ELF-1 (cell line): ENCODE measurements at regions not wholly inside any gene's neighbourhood (a gene's known extent, or its start where the extent isn't known, plus 50 kb on each side); places are given as distances from the start of the nearest gene placed in this dataset.
A peak's percentile ranks its signal among the peaks of the same experiment; 100 is the strongest.
"Not testable (repeated sequence)": the region's sequence is repeated elsewhere in the genome, so short reads cannot be mapped to it uniquely, and the experiment has no call there.

Experiments
- DNase-seq: peaks from one replicate; pipeline ENCODE4 v3.0.0-alpha.2; 2016; ENCODE audit warnings: low read depth, low spot score

DNA sequence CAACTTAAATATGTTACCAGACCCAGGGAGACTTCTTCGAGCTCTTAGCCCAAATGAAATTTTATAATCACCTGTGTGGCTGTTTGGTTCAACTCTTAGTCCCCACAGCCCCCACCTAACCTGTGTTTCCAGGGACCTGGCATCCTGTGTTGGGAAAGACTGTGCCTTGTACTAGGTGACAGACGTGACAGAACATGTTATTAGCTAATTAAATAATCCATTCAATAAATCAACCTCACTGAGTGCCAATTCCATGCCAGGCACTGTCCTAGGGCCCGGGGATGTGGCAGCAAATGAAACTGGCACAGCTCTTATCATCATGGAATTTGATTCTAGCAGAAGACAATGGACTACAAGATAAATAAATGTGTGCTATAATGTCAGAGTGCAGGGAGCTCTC lies 431.9 kb downstream of the MIAT start:
- no peak for DNase-seq

DNA sequence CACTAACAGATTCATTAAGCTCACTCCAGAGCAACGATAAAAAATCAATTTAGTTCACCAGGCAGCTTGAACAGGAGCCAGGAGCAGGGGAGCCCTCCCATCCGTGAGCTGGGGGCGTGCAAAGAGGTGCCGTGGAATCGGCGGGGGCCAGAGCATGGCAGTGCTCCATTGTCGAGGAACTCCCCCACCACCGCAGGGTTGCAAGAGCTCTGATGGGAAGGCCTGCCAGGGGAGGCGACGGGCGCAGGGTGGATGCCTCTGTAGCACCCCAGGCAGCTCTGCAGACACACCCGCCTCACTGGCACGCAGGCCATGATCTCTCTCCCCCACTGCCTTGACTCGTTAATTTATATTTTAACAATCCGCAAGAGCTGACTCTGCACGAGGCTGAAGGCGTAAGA lies 433.2 kb downstream of the MIAT start:
- DNase-seq = no peak

- DNase-seq = no peak
These were observed 436.0 kb downstream of the MIAT start for GRCh38 chr22:27093422-27093821.

- DNase-seq = no peak
These were observed 437.4 kb downstream of the MIAT start for GRCh38 chr22:27094633-27095308.

DNA sequence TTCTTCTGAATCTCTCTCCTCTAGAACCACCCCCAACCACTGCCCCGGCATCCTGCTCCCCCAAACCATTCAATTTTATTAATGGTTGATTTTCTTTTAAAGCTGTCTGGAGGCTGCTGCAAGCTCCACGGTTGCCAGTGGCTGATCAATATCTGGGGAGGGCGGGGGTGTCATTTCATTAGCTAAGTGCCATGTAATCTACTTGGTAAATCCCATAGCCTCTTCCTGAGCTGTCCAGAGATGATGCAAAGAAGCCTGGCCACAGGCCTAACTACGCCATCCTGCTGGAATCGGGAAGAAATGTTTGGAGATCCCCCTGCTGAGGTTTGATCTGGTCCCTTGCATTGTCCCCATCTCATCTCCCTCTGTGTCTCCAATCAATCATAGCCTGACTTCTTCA lies 440.1 kb downstream of the MIAT start:
- DNase-seq = no peak

DNA sequence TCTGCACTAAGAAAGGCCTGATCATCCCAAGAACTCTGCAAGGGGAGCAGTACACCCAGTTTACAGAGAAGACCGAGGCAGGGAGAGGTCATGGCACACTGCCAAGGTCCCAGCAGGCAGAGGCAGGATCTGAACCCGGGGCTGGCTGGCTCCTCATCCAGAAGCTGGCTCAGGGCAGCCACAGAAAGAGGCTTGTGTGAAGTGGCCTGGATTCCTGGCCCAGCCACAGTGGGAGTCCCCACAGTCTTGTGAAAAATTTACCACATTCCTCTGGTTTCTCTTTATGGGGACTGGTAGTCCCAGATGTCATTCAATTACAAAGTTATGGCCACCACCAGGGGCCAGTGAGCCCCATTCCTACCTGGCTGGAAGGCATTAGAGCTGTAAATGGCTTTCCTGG lies 440.5 kb downstream of the MIAT start:
- no peak for DNase-seq

DNA sequence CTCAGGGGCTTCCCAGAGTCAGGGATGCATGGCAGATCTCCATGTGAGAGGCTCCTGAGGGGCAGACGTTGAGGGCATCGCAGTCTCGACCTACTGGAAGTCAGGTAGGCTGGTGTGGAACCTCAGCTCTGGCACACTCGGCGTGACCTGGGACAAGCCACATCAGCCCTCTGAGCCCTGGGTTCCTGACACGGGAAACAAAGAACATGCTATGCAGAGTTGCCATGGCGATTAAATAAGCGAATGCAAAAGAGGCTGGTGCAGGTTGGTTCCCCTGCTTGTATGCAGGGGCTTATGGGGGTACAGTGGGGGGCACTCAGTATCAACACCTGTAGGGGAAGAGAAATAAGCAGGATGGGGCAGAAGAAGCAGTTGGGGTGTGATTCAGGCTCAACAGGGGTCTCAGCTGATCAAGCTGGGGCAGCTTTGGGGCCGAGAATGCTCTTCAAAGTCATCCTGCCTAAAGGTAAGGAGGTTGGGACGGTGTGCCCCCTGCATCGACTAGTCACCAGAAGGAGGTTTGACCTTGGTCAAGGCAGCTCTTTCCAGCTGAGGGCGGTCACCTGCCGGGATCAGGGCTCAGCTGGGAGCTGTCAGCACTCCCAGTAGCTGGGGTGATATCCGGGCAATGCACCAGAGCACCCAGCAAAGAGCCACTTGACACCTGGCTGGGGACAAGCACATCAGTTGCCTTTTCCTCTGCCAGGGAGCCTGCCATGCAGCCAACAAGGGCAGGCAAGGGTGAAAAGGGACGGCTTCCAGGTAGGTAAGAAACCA lies 442.7 kb downstream of the MIAT start:
- DNase-seq = no peak

GRCh38 chr22:27100789-27101188 lies 443.4 kb downstream of the MIAT start:
- peak; percentile 78 for DNase-seq

DNA sequence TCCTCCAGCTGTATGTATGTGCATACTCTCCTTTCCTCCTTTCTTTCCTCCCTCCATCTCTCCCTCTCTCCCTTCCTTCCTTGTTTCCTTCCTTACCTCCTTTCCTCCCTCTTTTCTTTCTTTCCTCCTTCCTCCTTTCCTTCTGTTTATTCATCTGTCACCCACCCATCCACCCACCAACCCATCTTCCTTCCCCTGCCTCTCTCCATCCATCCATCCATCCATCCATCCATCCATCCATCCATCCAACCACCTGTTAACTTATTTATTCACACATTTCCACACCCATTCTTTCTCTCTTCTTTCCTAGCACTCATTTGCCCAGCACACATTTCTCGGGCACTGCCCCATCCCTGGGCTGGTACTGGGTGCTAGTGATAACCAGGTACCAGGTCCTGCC lies 443.9 kb downstream of the MIAT start:
- DNase-seq = no peak

GRCh38 chr22:27104449-27104848 lies 447.1 kb downstream of the MIAT start:
- DNase-seq = no peak

DNA sequence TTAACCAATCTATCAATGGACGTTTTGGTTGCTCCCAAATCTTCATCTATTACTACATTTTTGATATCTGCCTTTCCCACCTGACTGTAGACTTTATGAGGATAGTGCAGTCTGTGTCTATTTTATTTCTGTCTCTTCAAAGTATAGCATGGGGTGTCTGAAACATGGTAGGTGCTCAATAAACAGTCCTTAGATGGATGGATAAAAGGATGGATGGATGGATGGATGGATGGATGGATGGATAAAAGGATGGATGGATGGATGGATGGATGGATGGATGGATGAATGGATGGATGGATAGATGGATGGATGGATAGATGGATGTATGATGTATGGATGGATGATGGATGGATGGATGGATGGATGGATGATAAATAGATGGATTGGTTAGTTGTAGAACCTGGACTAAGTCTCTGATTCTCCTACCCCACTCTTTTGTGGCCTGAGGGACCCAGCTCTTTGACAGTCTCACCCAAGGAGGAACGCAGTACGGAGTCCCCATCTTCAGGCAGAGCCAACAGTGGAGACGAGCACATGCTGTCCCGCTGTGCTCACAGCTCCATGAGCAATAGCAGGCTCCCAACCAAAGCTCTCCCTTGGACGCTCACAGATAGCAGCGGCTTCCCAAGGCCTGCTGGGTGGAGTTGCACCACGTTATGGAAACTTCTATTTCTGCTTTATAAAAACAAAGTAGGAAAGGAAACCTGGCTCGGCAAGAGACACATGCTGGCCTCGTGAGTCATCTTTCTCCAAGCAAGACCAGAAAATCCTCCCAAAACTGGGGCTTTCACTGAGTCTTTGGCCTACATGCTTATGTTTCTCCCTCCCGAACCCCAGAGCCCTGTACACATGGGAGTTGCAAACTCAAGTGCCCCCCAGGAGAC lies 448.0 kb downstream of the MIAT start:
- no peak for DNase-seq

DNA sequence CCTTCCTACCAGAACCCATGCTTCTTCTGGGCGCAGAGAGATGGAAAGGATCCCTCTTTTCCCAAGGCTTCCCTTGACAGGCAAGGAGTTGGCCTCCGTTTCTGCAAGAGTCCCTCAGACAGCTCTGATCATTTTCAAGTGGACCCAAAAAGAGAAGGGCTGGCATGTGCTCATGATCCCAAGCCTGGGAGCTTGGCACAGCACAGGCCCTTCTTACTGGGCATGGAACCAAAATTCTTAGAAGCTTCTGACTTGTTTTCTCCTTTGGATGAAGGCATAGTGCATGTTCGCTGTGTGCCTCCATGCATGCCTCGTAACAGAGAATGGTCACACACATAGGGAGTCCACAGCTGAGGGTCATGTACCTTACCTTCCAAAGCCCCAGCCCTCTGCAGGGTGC lies 449.6 kb downstream of the MIAT start:
- no peak for DNase-seq

GRCh38 chr22:27107386-27107785 lies 450.0 kb downstream of the MIAT start:
- DNase-seq = no peak

- no peak for DNase-seq
These were observed 450.4 kb downstream of the MIAT start for GRCh38 chr22:27107824-27108223.

- no peak for DNase-seq
These were observed 451.2 kb downstream of the MIAT start for GRCh38 chr22:27108425-27109114.

GRCh38 chr22:27109406-27109805 lies 452.0 kb downstream of the MIAT start:
- DNase-seq = not testable (repeated sequence)

DNA sequence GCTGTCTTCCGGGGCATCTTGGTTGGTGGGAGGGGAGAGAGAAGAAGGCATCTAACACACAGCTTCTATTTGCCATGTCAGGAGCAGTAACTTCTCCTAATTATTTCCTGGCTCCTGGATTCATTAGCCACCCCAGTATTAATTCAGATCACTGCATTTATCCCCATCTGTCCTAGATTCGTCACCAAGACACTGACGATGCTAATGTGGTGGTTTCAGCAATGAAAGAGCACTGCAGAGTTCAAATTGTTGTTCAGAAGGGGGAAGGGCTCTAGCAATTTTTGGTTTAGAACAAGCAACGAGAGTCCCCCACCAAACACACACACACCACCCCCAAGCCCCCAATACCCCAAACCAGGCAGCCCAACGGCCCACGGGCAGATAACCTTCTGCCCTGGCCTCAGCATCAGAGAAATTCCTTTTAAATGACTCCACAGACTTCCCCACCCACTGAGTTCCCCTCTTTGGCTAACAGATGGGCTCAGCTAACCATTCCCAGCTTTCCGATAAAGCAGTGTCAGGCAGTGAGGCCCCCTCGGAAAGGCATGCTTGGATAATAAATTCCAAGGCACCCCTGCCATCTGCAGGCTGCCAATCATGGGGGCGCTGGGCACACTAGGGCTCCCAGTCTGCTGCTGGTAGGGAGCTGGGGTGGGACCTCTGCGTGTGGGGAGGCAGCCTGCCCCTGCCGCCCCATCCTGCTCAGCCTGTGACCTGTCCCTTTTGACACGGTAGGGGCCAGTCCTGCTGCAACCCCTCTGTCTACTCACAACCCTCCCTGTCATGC lies 453.5 kb downstream of the MIAT start:
- DNase-seq = peak; percentile 74

GRCh38 chr22:27111796-27112672 lies 454.6 kb downstream of the MIAT start:
- no peak for DNase-seq

DNA sequence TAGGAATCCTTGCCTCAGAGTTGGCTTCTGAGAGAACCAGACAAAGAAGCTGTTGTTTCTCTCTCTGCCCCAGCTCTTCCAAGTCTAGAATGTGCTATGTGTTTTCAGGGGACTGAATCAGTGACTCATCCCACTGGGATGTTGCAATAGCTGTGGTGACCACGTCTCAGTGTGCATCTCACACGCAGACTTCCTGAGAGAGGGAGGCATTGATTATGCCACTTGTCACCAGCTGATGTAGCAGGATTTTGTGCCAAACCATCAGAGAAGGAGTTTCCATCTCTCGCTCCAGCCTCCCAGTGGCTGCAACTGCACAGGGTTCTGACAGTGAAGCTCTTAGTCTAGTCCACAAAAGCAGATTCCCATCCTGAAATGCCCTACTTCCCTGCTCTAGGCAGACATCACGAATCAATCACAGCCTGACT lies 455.8 kb downstream of the MIAT start:
- DNase-seq = peak; percentile 23

- DNase-seq = no peak
These were observed 456.3 kb downstream of the MIAT start for GRCh38 chr22:27113641-27114040.
